ENCODE measurements at regions not wholly inside any gene's neighbourhood (a gene's known extent, or its start where the extent isn't known, plus 50 kb on each side); places are given as distances from the start of the nearest gene placed in this dataset.

- TF ChIP-seq CTCF (IDR thresholded peaks at IDR 0.05): no peak
- no peak for TF ChIP-seq POLR2AphosphoS5 (IDR thresholded peaks at IDR 0.05)
Observed at GRCh38 chr1:238491265-238491664, 600.5 kb upstream of the ZP4 start.
